ENCODE measurements at regions not wholly inside any gene's neighbourhood (a gene's known extent, or its start where the extent isn't known, plus 50 kb on each side); places are given as distances from the start of the nearest gene placed in this dataset.

DNA sequence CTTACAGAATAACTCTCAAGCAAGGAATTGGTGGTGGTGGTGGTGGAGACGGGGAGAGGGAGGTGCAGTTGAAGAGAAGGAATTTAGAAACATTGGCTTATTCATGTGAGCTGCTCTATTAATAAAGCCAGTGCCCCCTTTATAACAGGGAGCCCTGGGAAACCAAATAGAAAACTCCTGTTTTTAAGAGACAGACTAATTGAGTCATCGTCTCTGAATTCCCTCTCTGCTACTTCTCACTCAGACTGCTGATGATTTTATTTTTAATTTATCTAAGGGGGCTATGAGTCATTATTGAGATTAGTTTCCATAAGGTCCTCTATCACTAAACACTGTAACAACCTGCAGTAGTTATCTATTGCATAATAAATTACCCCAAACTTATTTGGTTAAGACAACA is 145.9 kb upstream of the GALNT15 start:
- no peak overlapping the region for H3K4me3 ChIP-seq
- no peaks in the 10 kb centered on the region for H3K9me3 ChIP-seq
- intact Hi-C loops (cut with DNase I) = no loop called here
- H3K27ac ChIP-seq = no peak overlapping the region
- peaks cover 2% of the 10 kb centered on the region for H3K4me1 ChIP-seq (ENCODE audit: insufficient read depth)
- no peak for DNase-seq
- TF ChIP-seq, protein P1, sequence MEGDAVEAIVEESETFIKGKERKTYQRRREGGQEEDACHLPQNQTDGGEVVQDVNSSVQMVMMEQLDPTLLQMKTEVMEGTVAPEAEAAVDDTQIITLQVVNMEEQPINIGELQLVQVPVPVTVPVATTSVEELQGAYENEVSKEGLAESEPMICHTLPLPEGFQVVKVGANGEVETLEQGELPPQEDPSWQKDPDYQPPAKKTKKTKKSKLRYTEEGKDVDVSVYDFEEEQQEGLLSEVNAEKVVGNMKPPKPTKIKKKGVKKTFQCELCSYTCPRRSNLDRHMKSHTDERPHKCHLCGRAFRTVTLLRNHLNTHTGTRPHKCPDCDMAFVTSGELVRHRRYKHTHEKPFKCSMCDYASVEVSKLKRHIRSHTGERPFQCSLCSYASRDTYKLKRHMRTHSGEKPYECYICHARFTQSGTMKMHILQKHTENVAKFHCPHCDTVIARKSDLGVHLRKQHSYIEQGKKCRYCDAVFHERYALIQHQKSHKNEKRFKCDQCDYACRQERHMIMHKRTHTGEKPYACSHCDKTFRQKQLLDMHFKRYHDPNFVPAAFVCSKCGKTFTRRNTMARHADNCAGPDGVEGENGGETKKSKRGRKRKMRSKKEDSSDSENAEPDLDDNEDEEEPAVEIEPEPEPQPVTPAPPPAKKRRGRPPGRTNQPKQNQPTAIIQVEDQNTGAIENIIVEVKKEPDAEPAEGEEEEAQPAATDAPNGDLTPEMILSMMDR (IDR thresholded peaks at IDR 0.05) = no peak
- no peaks in the 10 kb centered on the region for H3K27me3 ChIP-seq
- WGBS, 3 donors = 11 to 16% (median 12%) methylated on average over 2 of the region's 2 CpGs
- H3K36me3 ChIP-seq = no peaks in the 10 kb centered on the region

DNA sequence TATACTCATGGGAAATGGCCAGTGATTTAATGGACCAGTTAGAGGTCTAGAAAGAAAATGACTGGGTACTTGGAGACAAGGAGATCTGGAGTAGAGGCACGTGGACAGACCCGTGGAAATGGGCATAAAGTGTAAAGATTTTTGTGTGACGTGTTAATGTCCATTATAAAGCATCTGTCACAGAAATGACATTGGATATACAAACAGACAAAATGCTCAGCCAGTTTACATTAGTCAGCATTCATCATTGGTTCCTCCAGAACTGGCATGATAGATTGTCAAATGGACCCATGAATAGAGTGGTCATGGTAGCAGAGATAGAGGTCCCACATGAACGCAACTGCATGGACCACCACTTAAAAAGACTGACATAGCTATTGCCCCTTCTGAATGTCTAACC is 144.1 kb upstream of the GALNT15 start:
- TF ChIP-seq EP300 (IDR thresholded peaks at IDR 0.05) (no peak), POLR2A (IDR thresholded peaks at IDR 0.05) (no peak)
- TF ChIP-seq, protein P1 (IDR thresholded peaks at IDR 0.05) = no peak
- WGBS, 3 donors = 94 to 96% (median 95%) methylated on average over 4 of the region's 4 CpGs
- H3K4me1 ChIP-seq (ENCODE audit: insufficient read depth) = peaks cover 2% of the 10 kb centered on the region
- no peak overlapping the region for H3K4me3 ChIP-seq
- no peaks in the 10 kb centered on the region for H3K9me3 ChIP-seq
- H3K27ac ChIP-seq = no peak overlapping the region
- H3K27me3 ChIP-seq = no peaks in the 10 kb centered on the region
- DNase-seq = no peak
- no peaks in the 10 kb centered on the region for H3K36me3 ChIP-seq
- intact Hi-C loops (cut with DNase I) = no loop called here

- Histone ChIP-seq H3K36me3 (no peaks in the 10 kb centered on the region), H3K27ac (no peak overlapping the region), H3K4me3 (no peak overlapping the region), H3K9me3 (no peaks in the 10 kb centered on the region), H3K4me1 (ENCODE audit: insufficient read depth) (peaks cover 5% of the 10 kb centered on the region), H3K27me3 (no peaks in the 10 kb centered on the region)
- intact Hi-C loops (cut with DNase I) = no loop called here
- no peak for TF ChIP-seq EP300 (IDR thresholded peaks at IDR 0.05)
- TF ChIP-seq POLR2A (IDR thresholded peaks at IDR 0.05) = no peak
- TF ChIP-seq, protein P1 (IDR thresholded peaks at IDR 0.05) = no peak
- DNase-seq = no peak
- 97 to 98% (median 98%) methylated on average over 2 of the region's 2 CpGs for WGBS, 3 donors
Measured at GRCh38 chr3:16031434-16031833, 143.0 kb upstream of the GALNT15 start.

GRCh38 chr3:16033889-16034687 is 140.4 kb upstream of the GALNT15 start:
- TF ChIP-seq POLR2A (IDR thresholded peaks at IDR 0.05) (no peak), EP300 (IDR thresholded peaks at IDR 0.05) (no peak)
- TF ChIP-seq, protein P1 (IDR thresholded peaks at IDR 0.05) = no peak
- no peaks in the 10 kb centered on the region for H3K9me3 ChIP-seq
- H3K27ac ChIP-seq = no peak overlapping the region
- H3K4me3 ChIP-seq = no peak overlapping the region
- no peaks in the 10 kb centered on the region for H3K36me3 ChIP-seq
- intact Hi-C loops (cut with DNase I) = no loop called here
- WGBS, 3 donors = 81 to 90% (median 87%) methylated on average over 3 of the region's 3 CpGs
- H3K27me3 ChIP-seq = no peaks in the 10 kb centered on the region
- DNase-seq = no peak
- H3K4me1 ChIP-seq (ENCODE audit: insufficient read depth) = peaks cover 3% of the 10 kb centered on the region
